GM18861 (cell line): ENCODE measurements at regions not wholly inside any gene's neighbourhood (a gene's known extent, or its start where the extent isn't known, plus 50 kb on each side); places are given as distances from the start of the nearest gene placed in this dataset.
A peak's percentile ranks its signal among the peaks of the same experiment; 100 is the strongest.

ENCODE experiments used
- ATAC-seq: cut with Tn5 transposase; IDR thresholded peaks from one replicate; pipeline ENCODE4 v1.9.1; 2021; ENCODE audit not compliant: unreplicated experiment

- no peak for ATAC-seq
Observed at GRCh38 chr5:153096381-153096780, 394.1 kb upstream of the GRIA1 start.

- no peak for ATAC-seq
Observed at GRCh38 chr5:153099328-153099727, 391.1 kb upstream of the GRIA1 start.

- ATAC-seq, result no peak
Observed at GRCh38 chr5:153101235-153102180, 389.0 kb upstream of the GRIA1 start.

GRCh38 chr5:153116916-153117315, 373.6 kb upstream of the GRIA1 start:
- no peak for ATAC-seq

- ATAC-seq, result no peak
Observed at GRCh38 chr5:153118018-153118417, 372.5 kb upstream of the GRIA1 start.

GRCh38 chr5:153122403-153122802, 368.1 kb upstream of the GRIA1 start:
- no peak for ATAC-seq

GRCh38 chr5:153130296-153130695, 360.2 kb upstream of the GRIA1 start:
- no peak for ATAC-seq

GRCh38 chr5:153135411-153135810, 355.1 kb upstream of the GRIA1 start:
- no peak for ATAC-seq

GRCh38 chr5:153136910-153137614, 353.4 kb upstream of the GRIA1 start:
- ATAC-seq, result no peak

GRCh38 chr5:153147891-153148623, 342.4 kb upstream of the GRIA1 start:
- ATAC-seq, result peak; percentile 85

GRCh38 chr5:153148624-153148976, 341.9 kb upstream of the GRIA1 start:
- ATAC-seq, result no peak

- ATAC-seq, result no peak
Observed at GRCh38 chr5:153151558-153151957, 338.9 kb upstream of the GRIA1 start.

GRCh38 chr5:153153086-153153485, 337.4 kb upstream of the GRIA1 start:
- no peak for ATAC-seq

GRCh38 chr5:153157156-153157555, 333.3 kb upstream of the GRIA1 start:
- peak; percentile 81 for ATAC-seq

GRCh38 chr5:153158608-153159007, 331.9 kb upstream of the GRIA1 start:
- no peak for ATAC-seq

GRCh38 chr5:153159616-153160015, 330.9 kb upstream of the GRIA1 start:
- no peak for ATAC-seq

- no peak for ATAC-seq
Observed at GRCh38 chr5:153168241-153168640, 322.2 kb upstream of the GRIA1 start.

GRCh38 chr5:153187503-153187902, 303.0 kb upstream of the GRIA1 start:
- no peak for ATAC-seq

- no peak for ATAC-seq
Observed at GRCh38 chr5:153206361-153206760, 284.1 kb upstream of the GRIA1 start.

GRCh38 chr5:153209016-153209415, 281.5 kb upstream of the GRIA1 start:
- ATAC-seq, result no peak

- ATAC-seq, result no peak
Observed at GRCh38 chr5:153209687-153210086, 280.8 kb upstream of the GRIA1 start.

GRCh38 chr5:153211076-153211475, 279.4 kb upstream of the GRIA1 start:
- ATAC-seq, result no peak
